GM18873 (cell line): ENCODE measurements at regions not wholly inside any gene's neighbourhood (a gene's known extent, or its start where the extent isn't known, plus 50 kb on each side); places are given as distances from the start of the nearest gene placed in this dataset.

Source experiments
- ATAC-seq: cut with Tn5 transposase; IDR thresholded peaks from one replicate; pipeline ENCODE4 v1.9.1; 2021; ENCODE audit warnings: mild to moderate bottlenecking, moderate library complexity, moderate number of reproducible peaks; ENCODE audit not compliant: unreplicated experiment, low FRiP score

DNA sequence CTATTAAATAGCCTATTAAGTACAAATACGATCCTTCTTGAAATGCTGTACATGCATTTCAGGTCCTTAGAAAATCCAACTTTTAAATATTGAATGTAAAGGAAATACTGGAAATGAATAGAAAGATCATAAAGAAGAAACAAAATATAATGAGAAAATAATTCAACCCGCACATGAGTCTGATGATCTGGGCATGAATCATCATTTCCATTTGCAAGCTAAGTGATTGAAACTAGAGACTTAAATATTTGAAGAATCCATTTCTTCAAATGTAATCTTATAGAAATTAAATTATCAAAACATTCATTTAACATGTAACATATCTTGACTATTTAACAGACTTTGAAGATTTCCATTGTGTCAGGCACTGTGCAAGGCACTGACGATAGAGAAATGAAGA is 977.0 kb downstream of the TFAP2A start:
- ATAC-seq: no peak

- no peak for ATAC-seq
Observed at GRCh38 chr6:9435281-9435680, 979.6 kb downstream of the TFAP2A start.

- no peak for ATAC-seq
Observed at GRCh38 chr6:9431945-9432344, 982.9 kb downstream of the TFAP2A start.

GRCh38 chr6:9428421-9429172 is 986.3 kb downstream of the TFAP2A start:
- no peak for ATAC-seq

DNA sequence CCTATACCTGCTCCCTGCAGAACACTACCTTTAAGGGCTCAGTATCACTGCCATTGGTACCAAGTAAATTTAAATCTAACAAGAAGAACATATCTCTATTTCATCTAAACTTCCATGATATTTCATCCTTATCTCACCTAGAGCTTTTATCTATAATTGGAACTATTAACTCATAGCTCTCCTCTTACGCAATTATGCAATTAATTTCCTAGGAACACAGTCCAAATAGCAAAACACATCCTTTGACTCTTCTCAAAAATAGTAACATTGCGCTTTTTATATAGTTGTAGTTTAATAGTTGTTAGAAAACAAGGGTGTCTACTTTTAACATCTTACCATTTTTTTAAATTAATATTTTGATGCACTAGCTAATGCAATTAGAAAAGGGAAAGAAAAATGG is 986.8 kb upstream of the SLC35B3 start:
- ATAC-seq: no peak

- ATAC-seq: no peak
Observed at GRCh38 chr6:9420316-9421015, 985.1 kb upstream of the SLC35B3 start.

DNA sequence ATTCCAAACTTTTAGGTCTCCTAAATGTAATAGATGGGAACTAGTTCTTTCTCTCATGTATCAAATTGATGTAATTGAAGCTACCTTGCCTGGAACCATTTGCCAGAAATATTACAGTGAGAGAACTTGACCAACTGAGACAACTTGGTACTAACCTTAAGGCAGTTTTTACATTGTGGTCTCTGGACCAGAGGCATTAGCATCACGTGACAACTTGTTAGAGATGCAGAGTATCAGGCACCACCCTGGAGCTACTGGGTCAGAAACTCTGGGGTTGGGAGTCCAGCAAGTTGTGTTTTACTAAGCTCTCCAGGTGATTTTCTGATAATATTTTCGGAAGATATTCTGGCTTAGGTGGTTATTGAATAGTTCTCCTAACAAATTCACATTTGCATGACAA is 982.1 kb upstream of the SLC35B3 start:
- no peak for ATAC-seq

DNA sequence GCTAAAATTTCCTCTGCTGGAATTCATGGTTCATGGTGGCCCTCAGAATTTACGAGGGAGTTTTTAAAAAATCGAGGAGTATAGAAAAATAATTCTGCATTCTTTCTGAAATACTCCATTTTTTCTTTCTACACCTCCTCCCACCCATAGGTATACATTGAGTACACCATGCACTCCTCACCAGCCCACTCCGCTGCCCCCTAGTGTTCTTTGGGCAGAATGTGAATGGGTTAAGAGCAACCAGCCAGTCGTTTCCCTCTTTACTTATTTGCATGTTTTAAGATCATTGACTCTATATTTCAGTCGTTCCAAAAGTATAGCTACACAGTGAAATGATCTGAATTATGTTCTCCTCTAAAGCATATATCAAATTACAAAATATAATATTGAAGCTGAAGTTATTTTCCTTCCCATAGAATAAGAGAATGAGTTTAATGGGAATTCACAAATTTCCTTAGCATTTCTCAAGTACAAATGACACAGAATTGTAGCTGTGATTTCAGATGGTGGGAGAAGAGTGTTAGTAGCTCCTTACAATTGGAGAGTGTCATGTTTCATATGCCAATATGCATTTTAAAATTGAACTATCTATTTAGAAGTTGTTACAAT is 977.7 kb upstream of the SLC35B3 start:
- no peak for ATAC-seq

GRCh38 chr6:9409126-9409525 is 973.8 kb upstream of the SLC35B3 start:
- no peak for ATAC-seq

GRCh38 chr6:9408402-9409117 is 973.2 kb upstream of the SLC35B3 start:
- no peak for ATAC-seq

- no peak for ATAC-seq
Observed at GRCh38 chr6:9405825-9406224, 970.5 kb upstream of the SLC35B3 start.

DNA sequence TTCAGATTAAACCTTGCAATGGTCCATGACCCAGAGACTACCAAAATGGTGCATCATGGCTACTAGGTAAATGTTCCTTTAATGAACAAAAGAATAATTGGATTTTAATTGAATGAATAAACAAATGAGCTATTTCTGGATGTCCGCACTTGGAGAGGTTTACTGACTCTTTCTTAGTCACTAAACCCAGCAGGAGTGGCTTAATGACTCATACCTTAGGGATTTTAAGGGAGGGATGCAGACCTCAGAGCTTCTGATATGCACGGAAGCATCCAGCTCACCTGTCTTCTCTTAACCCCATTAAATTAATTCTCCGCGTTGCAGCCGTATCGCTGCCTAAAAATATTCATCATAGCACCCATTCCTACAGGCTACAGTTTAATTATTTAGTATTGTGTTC is 970.0 kb upstream of the SLC35B3 start:
- ATAC-seq: no peak

GRCh38 chr6:9404351-9405146 is 969.2 kb upstream of the SLC35B3 start:
- ATAC-seq: no peak

GRCh38 chr6:9403736-9404135 is 968.4 kb upstream of the SLC35B3 start:
- ATAC-seq: no peak

- no peak for ATAC-seq
Observed at GRCh38 chr6:9401960-9402359, 966.6 kb upstream of the SLC35B3 start.

GRCh38 chr6:9399916-9400315 is 964.6 kb upstream of the SLC35B3 start:
- no peak for ATAC-seq

DNA sequence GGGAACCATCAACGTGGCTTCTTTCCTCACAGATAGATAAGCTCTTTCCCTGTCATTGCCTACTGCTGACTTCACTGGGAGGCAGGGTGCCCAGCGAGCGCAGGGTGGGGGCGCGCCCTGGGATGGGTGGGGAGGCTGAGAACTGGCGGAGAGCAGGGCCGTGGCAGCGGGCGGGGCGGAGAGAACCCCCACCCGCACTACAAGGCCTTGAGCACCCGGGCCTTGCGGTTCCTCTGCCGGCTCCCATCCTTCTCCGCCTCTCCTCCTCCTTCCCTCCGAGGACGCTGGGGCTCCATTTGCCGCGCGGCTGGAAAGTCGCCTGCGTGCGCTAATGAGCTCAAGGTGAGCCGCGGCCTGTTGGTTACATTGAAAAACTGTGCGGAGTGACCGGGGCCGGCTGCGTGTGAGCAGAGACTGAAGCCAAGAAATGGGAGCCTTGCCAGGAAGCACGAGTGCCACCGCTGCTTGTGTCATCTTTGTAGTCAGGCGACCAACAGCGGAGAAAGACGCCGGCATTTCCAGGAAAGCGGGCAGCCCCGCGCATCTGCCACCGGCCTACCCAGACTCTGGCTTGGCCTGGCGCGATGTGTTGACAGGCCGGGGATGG is 963.5 kb upstream of the SLC35B3 start:
- ATAC-seq: no peak

- ATAC-seq: no peak
Observed at GRCh38 chr6:9398071-9398766, 962.9 kb upstream of the SLC35B3 start.

GRCh38 chr6:9388596-9388995 is 953.3 kb upstream of the SLC35B3 start:
- ATAC-seq: no peak
